GM12872 (cell line): ENCODE measurements at regions not wholly inside any gene's neighbourhood (a gene's known extent, or its start where the extent isn't known, plus 50 kb on each side); places are given as distances from the start of the nearest gene placed in this dataset.

ENCODE experiments used
- TF ChIP-seq, protein P1 (sequence below): IDR thresholded peaks from 3 replicates; pipeline ENCODE4 v1.5.1; 2011; ENCODE audit warnings: low read depth, mild to moderate bottlenecking, low read length, moderate library complexity; ENCODE audit not compliant: insufficient read depth

DNA sequence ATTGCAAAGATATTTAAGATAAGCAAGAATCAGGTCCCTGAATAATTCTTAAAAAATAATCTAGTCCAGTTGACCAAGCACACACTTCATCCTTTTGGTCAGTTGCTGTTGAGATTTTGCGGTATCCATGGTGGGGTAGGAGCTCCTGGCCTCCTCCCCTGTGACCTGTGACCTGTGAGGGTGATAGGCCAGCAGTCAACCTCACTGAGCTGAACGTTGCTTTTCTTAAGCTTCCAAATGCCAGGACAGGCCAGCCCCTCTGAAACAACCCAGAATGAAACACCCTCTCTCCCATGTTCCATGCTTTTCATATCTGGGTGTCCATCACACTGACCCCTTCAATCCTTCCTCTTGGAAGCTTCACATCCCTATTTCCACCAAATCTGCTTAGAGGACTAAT, 164.9 kb downstream of the THBS2 start:
- TF ChIP-seq, protein P1, sequence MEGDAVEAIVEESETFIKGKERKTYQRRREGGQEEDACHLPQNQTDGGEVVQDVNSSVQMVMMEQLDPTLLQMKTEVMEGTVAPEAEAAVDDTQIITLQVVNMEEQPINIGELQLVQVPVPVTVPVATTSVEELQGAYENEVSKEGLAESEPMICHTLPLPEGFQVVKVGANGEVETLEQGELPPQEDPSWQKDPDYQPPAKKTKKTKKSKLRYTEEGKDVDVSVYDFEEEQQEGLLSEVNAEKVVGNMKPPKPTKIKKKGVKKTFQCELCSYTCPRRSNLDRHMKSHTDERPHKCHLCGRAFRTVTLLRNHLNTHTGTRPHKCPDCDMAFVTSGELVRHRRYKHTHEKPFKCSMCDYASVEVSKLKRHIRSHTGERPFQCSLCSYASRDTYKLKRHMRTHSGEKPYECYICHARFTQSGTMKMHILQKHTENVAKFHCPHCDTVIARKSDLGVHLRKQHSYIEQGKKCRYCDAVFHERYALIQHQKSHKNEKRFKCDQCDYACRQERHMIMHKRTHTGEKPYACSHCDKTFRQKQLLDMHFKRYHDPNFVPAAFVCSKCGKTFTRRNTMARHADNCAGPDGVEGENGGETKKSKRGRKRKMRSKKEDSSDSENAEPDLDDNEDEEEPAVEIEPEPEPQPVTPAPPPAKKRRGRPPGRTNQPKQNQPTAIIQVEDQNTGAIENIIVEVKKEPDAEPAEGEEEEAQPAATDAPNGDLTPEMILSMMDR = no peak

DNA sequence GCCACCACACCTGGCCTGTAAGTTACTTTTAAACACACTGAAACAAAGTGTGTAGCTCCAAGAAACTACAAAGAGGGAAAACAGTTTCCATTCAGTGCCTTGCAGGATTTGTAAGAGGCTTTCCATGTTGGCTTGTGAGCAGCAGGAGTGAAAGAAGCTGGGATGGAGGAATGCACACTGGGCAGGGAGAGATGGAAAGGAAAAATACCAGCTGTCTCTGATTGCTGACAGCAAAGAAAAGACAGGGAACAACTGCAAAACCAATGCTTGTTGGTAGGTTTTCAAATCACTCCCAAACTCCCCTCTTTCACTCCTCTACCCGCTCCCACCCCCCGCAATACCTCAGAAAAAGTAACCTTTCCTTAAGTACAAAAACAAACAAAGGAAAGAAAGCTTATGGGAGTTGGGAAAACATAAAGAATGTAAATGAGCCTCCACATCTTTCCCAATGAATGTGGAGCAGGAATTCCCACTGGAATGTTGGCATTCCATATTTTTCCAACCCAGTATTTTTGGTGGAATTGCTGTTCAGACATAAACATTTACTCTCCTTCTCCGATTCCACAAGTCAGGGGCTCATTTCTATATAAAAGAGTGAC, 166.1 kb downstream of the THBS2 start:
- TF ChIP-seq, protein P1 = no peak

DNA sequence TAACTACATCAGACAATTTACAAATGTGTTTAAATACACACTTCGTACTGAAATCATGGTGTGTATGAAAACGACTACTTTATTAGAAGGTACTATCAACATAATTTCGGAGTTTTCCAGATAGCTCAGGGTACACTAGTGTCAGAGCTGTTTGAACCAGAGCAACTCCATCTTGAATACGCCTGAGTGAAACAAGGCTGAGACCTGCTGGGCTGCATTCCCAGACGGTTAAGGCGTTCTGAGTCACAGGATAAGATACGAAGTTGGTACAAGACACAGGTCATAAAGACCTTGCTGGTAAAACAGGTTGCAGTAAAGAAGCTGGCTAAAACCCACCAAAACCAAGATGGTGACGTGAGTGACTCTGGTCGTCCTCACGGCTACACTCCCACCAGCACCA, 167.6 kb downstream of the THBS2 start:
- TF ChIP-seq, protein P1 = no peak

DNA sequence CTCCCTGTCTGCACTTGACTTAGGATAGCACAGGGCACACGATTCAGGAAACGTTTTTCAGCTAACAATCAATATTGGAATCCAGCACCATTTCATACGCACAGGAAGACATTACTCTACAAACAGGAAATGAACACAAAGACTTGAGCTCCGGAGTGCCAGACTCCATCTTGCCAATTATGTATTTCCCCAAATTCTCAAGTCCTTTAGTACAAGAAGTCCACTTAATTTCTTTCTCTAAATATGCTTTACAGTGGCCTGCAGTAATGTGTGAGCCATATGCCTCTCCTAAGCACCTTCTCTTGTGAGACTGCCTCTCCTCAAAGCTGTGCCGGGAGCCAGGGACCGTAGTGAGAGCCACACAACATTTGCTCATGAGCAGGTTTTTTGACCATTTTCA, 168.2 kb downstream of the THBS2 start:
- TF ChIP-seq, protein P1 = no peak

DNA sequence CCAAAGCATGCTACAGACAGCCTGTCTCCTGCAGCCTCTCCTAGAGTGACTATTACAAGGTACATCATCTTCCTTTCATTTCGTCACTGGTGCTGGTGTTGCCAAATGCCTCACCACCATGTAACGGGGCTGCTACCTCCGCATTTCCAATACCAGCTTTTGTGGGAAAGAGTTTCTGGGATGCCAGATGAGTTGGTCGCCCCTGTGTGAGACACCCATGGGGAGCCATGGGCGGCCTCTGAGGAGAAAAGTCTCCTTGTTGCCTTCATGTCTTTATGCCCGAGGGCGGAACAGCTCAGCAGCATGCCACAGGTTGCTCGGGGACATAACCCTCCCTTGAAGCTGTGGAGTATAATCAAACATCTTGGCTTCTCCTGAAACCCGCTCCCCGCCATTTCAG, 169.6 kb downstream of the THBS2 start:
- TF ChIP-seq, protein P1 = no peak

DNA sequence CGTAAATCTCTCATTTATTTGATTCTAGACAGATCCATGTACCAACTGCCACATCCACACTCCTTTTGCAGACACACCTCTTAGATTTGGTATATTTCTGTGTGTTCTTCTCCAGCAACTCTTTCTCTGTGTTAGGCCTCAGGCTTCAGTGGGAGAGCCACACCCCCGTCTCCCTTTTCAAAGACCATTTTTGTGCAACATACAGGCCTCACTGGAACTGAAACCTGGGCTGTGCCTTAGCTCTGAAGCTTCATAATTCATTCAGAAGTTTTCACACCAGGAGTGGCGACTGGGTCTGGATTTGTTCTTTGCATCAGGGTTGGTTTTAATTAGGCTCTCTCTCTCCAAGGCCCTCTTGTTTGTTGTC, 170.2 kb downstream of the THBS2 start:
- TF ChIP-seq, protein P1 = no peak

DNA sequence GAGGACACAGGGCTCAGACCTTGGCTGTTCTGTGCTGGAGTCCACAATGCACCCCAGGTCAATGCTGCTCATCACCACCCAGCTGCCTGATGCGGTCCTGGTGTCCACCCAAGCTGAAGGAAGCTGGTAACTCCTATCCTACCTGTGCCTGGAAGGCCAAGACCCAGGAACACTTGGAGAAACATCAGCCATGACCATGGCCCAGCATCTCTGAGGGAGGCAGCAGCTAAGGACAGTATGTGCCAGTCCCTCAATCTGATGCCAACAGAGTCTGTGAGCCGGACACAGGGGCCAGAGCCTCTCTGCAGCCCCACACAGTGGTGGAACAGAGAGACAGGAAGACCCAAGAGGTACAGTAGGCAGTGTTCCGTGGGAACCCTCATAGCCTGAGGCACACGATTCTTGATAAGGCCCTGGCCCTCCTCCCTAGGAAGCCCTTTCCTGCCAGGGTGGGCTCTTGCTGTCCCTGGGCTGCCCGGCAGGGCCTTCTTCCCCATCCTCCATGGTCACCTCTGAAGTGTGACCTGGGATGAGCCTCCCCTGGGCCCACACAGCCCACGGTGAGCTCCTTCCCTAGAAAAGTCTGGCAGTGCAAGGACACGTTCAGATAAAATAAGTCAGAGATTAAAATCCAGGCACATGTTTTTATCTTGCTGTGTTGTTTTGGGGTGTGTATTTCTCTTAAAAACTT, 170.7 kb downstream of the THBS2 start:
- TF ChIP-seq, protein P1 = no peak

DNA sequence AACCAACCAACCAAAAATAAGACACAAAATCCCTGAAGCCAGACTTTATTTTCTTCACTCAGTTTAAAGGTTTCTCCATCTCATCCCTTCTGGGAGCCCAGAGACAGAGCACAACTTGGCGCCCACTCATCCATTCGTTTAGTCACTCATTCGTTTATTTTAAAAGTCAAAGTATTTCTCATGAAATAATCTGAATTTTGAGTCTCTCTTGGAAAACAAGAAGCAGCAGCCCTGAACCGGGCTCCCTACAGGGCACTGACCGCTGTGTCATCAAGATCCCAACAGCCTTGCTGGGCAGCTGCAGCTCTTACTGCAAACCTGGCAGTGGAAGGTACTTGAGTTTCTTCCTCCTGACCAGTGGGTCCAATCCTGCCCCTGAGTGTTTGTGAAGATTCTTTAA, 171.6 kb downstream of the THBS2 start:
- TF ChIP-seq, protein P1 = no peak
